Neural progenitor cell (in vitro differentiated cells): ENCODE measurements at regions not wholly inside any gene's neighbourhood (a gene's known extent, or its start where the extent isn't known, plus 50 kb on each side); places are given as distances from the start of the nearest gene placed in this dataset.
"Not testable (repeated sequence)": the region's sequence is repeated elsewhere in the genome, so short reads cannot be mapped to it uniquely, and the experiment has no call there.

Experiments used
- DNase-seq: peaks from one replicate; pipeline ENCODE4 v3.0.0-alpha.2; 2016; ENCODE audit warnings: low spot score
- H2AFZ ChIP-seq: fragments of 200-600 bp; sonication (generic); replicated peaks from 2 replicates; pipeline ENCODE4 v1.6.1; 2016; ENCODE audit warnings: antibody characterized with exemption
- H3F3A ChIP-seq: fragments of 200-600 bp; sonication (generic); 2 replicates; pipeline ENCODE4 v1.6.1; 2016; ENCODE audit warnings: antibody characterized with exemption, low read depth
- H3K27ac ChIP-seq: fragments of 200-600 bp; sonication (generic); 2 replicates; pipeline ENCODE4 v1.5.1; 2016; ENCODE audit warnings: mild to moderate bottlenecking
- H3K27me3 ChIP-seq: fragments of 200-600 bp; sonication (generic); 2 replicates; pipeline ENCODE4 v1.6.1; 2016; ENCODE audit warnings: mild to moderate bottlenecking, moderate library complexity
- H3K36me3 ChIP-seq: fragments of 200-600 bp; sonication (generic); 2 replicates; pipeline ENCODE4 v1.5.1; 2016
- H3K4me1 ChIP-seq: fragments of 200-600 bp; sonication (generic); 2 replicates; pipeline ENCODE4 v1.6.1; 2016; ENCODE audit warnings: mixed run types
- H3K4me2 ChIP-seq: fragments of 200-600 bp; sonication (generic); 2 replicates; pipeline ENCODE4 v1.6.1; 2016
- H3K4me3 ChIP-seq: fragments of 200-600 bp; sonication (generic); 2 replicates; pipeline ENCODE4 v1.5.1; 2016
- H3K79me2 ChIP-seq: fragments of 200-600 bp; sonication (generic); 2 replicates; pipeline ENCODE4 v1.6.1; 2016; ENCODE audit warnings: low read depth
- H3K9ac ChIP-seq: fragments of 200-600 bp; sonication (generic); 2 replicates; pipeline ENCODE4 v1.6.1; 2016
- H3K9me3 ChIP-seq: fragments of 200-600 bp; sonication (generic); 2 replicates; pipeline ENCODE4 v1.5.1; 2016; ENCODE audit warnings: low read depth
- H4K20me1 ChIP-seq: fragments of 200-600 bp; sonication (generic); 2 replicates; pipeline ENCODE4 v1.6.1; 2016; ENCODE audit warnings: low read depth
- H3K27ac Mint-ChIP-seq: 3 replicates; pipeline ENCODE4 v1.8.0; 2021; ENCODE audit warnings: mixed read lengths
- H3K27me3 Mint-ChIP-seq: 2 replicates; pipeline ENCODE4 v1.8.0; 2022; ENCODE audit warnings: low read depth, mild to moderate bottlenecking, inconsistent platforms, moderate library complexity, mixed read lengths; ENCODE audit not compliant: insufficient read depth
- H3K36me3 Mint-ChIP-seq: 3 replicates; pipeline ENCODE4 v1.8.0; 2021; ENCODE audit warnings: mixed read lengths
- H3K4me1 Mint-ChIP-seq: 3 replicates; pipeline ENCODE4 v1.8.0; 2021; ENCODE audit warnings: mixed read lengths
- H3K4me3 Mint-ChIP-seq: 3 replicates; pipeline ENCODE4 v1.8.0; 2021; ENCODE audit warnings: mild to moderate bottlenecking, moderate library complexity, mixed read lengths
- H3K9me3 Mint-ChIP-seq: 3 replicates; pipeline ENCODE4 v1.8.0; 2020; ENCODE audit warnings: mixed read lengths
- CTCF ChIP-seq: fragments of 200-600 bp; sonication (generic); IDR thresholded peaks from 2 replicates; pipeline ENCODE4 v1.5.1; 2017; ENCODE audit warnings: antibody characterized with exemption, mild to moderate bottlenecking
- EZH2 ChIP-seq: fragments of 200-600 bp; sonication (generic); IDR thresholded peaks from 2 replicates; pipeline ENCODE4 v1.6.1; 2017; ENCODE audit warnings: antibody characterized with exemption, mild to moderate bottlenecking, moderate library complexity
- EZH2phosphoT487 ChIP-seq: fragments of 200-600 bp; sonication (generic); IDR thresholded peaks from 2 replicates; pipeline ENCODE4 v1.6.1; 2017; ENCODE audit warnings: antibody characterized with exemption

GRCh38 chrX:8043546-8043945 lies 116.3 kb upstream of the PNPLA4 start:
- Histone ChIP-seq H3K9me3 (peaks cover 4% of the 10 kb centered on the region), H2AFZ (no peak overlapping the region), H3K79me2 (no peaks in the 10 kb centered on the region), H3K36me3 (no peaks in the 10 kb centered on the region), H3F3A (peaks cover 6% of the 10 kb centered on the region), H3K27me3 (no peaks in the 10 kb centered on the region), H3K4me3 (no peak overlapping the region), H3K27ac (no peak overlapping the region), H4K20me1 (no peaks in the 10 kb centered on the region), H3K9ac (no peak overlapping the region), H3K4me2 (no peak overlapping the region), H3K4me1 (peaks cover 4% of the 10 kb centered on the region)
- TF ChIP-seq EZH2phosphoT487: no peak
- no peak overlapping the region for H3K27ac Mint-ChIP-seq
- no peak for DNase-seq
- H3K4me1 Mint-ChIP-seq: peaks cover 14% of the 10 kb centered on the region
- peaks cover 12% of the 10 kb centered on the region for H3K9me3 Mint-ChIP-seq
- H3K27me3 Mint-ChIP-seq: no peaks in the 10 kb centered on the region
- H3K4me3 Mint-ChIP-seq: no peak overlapping the region
- no peaks in the 10 kb centered on the region for H3K36me3 Mint-ChIP-seq

- Histone ChIP-seq H3K4me1 (peaks cover 4% of the 10 kb centered on the region), H3K4me3 (no peak overlapping the region)
- H3K4me3 Mint-ChIP-seq: no peak overlapping the region
These were observed 115.9 kb upstream of the PNPLA4 start for GRCh38 chrX:8043121-8043520.

GRCh38 chrX:8042304-8042703 lies 115.1 kb upstream of the PNPLA4 start:
- no peak overlapping the region for H3K4me2 ChIP-seq
- H2AFZ ChIP-seq: no peak overlapping the region
- no peaks in the 10 kb centered on the region for H3K27me3 ChIP-seq
- DNase-seq: peak; percentile 11
- H3K9ac ChIP-seq: no peak overlapping the region
- Mint-ChIP-seq H3K36me3 (no peaks in the 10 kb centered on the region), H3K27ac (no peak overlapping the region), H3K4me1 (peaks cover 14% of the 10 kb centered on the region), H3K9me3 (peaks cover 12% of the 10 kb centered on the region), H3K4me3 (no peak overlapping the region), H3K27me3 (no peaks in the 10 kb centered on the region)
- no peaks in the 10 kb centered on the region for H3K79me2 ChIP-seq
- no peaks in the 10 kb centered on the region for H3K36me3 ChIP-seq
- peaks cover 6% of the 10 kb centered on the region for H3F3A ChIP-seq
- H3K4me3 ChIP-seq: no peak overlapping the region
- H3K9me3 ChIP-seq: peaks cover 4% of the 10 kb centered on the region
- peaks cover 4% of the 10 kb centered on the region for H3K4me1 ChIP-seq
- no peak overlapping the region for H3K27ac ChIP-seq
- TF ChIP-seq CTCF: peak; percentile 27
- TF ChIP-seq EZH2phosphoT487: no peak
- no peaks in the 10 kb centered on the region for H4K20me1 ChIP-seq

More at GRCh38 chrX:8043121-8043520, 115.9 kb upstream of the PNPLA4 start:
- Histone ChIP-seq H3K9ac (no peak overlapping the region), H3F3A (peaks cover 6% of the 10 kb centered on the region), H3K4me2 (no peak overlapping the region), H3K79me2 (no peaks in the 10 kb centered on the region), H3K9me3 (peaks cover 4% of the 10 kb centered on the region), H3K27ac (no peak overlapping the region), H4K20me1 (no peaks in the 10 kb centered on the region), H3K36me3 (no peaks in the 10 kb centered on the region), H3K27me3 (no peaks in the 10 kb centered on the region), H2AFZ (no peak overlapping the region)
- no peaks in the 10 kb centered on the region for H3K27me3 Mint-ChIP-seq
- no peak for DNase-seq
- no peaks in the 10 kb centered on the region for H3K36me3 Mint-ChIP-seq
- H3K27ac Mint-ChIP-seq: no peak overlapping the region
- TF ChIP-seq CTCF (no peak), EZH2 (no peak), EZH2phosphoT487 (no peak)
- H3K9me3 Mint-ChIP-seq: peaks cover 12% of the 10 kb centered on the region
- peaks cover 14% of the 10 kb centered on the region for H3K4me1 Mint-ChIP-seq

GRCh38 chrX:8039711-8040110 lies 112.5 kb upstream of the PNPLA4 start:
- not testable (repeated sequence) for H3K9me3 Mint-ChIP-seq, H3K4me3 Mint-ChIP-seq, H4K20me1 ChIP-seq, H3K9me3 ChIP-seq, H2AFZ ChIP-seq, H3K27ac ChIP-seq, H3K27me3 ChIP-seq, H3K4me2 ChIP-seq, H3F3A ChIP-seq, H3K36me3 Mint-ChIP-seq, DNase-seq, H3K4me1 ChIP-seq, H3K27ac Mint-ChIP-seq, H3K79me2 ChIP-seq, H3K36me3 ChIP-seq, H3K27me3 Mint-ChIP-seq, H3K9ac ChIP-seq, H3K4me3 ChIP-seq
- peaks cover 14% of the 10 kb centered on the region for H3K4me1 Mint-ChIP-seq
